ENCODE measurements at regions not wholly inside any gene's neighbourhood (a gene's known extent, or its start where the extent isn't known, plus 50 kb on each side); places are given as distances from the start of the nearest gene placed in this dataset.

- Histone ChIP-seq H3K36me3 (replicated peaks) (no peaks in the 10 kb centered on the region), H3K27ac (no peak overlapping the region), H3K27me3 (replicated peaks) (no peaks in the 10 kb centered on the region), H3K4me3 (ENCODE audit: low read depth, low read length) (no peak overlapping the region)
- in situ Hi-C loops (cut with HindIII; ENCODE audit: low pct_ligation_motif_present, low sequenced_read_pairs): no loop called here
- TF ChIP-seq CTCF (IDR thresholded peaks at IDR 0.05; ENCODE audit: low read depth, low read length, missing control alignments): no peak
- DNase-seq: no peak
These were observed 88.1 kb upstream of the THBS2 start for GRCh38 chr6:169341706-169342105.

- in situ Hi-C loops (cut with HindIII; ENCODE audit: low pct_ligation_motif_present, low sequenced_read_pairs): no loop called here
- Histone ChIP-seq H3K4me3 (ENCODE audit: low read depth, low read length) (no peak overlapping the region), H3K27ac (no peak overlapping the region), H3K27me3 (replicated peaks) (no peaks in the 10 kb centered on the region), H3K36me3 (replicated peaks) (no peaks in the 10 kb centered on the region)
- no peak for TF ChIP-seq CTCF (IDR thresholded peaks at IDR 0.05; ENCODE audit: low read depth, low read length, missing control alignments)
- no peak for DNase-seq
These were observed 87.4 kb upstream of the THBS2 start for GRCh38 chr6:169341065-169341464.

GRCh38 chr6:169340395-169340794 lies 86.7 kb upstream of the THBS2 start:
- in situ Hi-C loops (cut with HindIII; ENCODE audit: low pct_ligation_motif_present, low sequenced_read_pairs): no loop called here
- Histone ChIP-seq H3K4me3 (ENCODE audit: low read depth, low read length) (no peak overlapping the region), H3K36me3 (replicated peaks) (no peaks in the 10 kb centered on the region), H3K27me3 (replicated peaks) (no peaks in the 10 kb centered on the region), H3K27ac (no peak overlapping the region)
- no peak for TF ChIP-seq CTCF (IDR thresholded peaks at IDR 0.05; ENCODE audit: low read depth, low read length, missing control alignments)
- DNase-seq: no peak

- no peak for DNase-seq
- Histone ChIP-seq H3K27ac (no peak overlapping the region), H3K4me3 (ENCODE audit: low read depth, low read length) (no peak overlapping the region), H3K36me3 (replicated peaks) (no peaks in the 10 kb centered on the region), H3K27me3 (replicated peaks) (no peaks in the 10 kb centered on the region)
- no peak for TF ChIP-seq CTCF (IDR thresholded peaks at IDR 0.05; ENCODE audit: low read depth, low read length, missing control alignments)
- in situ Hi-C loops (cut with HindIII; ENCODE audit: low pct_ligation_motif_present, low sequenced_read_pairs): no loop called here
These were observed 86.2 kb upstream of the THBS2 start for GRCh38 chr6:169339731-169340309.

GRCh38 chr6:169339025-169339424 lies 85.4 kb upstream of the THBS2 start:
- no peak for DNase-seq
- TF ChIP-seq CTCF (IDR thresholded peaks at IDR 0.05; ENCODE audit: low read depth, low read length, missing control alignments): no peak
- Histone ChIP-seq H3K27ac (no peak overlapping the region), H3K36me3 (replicated peaks) (no peaks in the 10 kb centered on the region), H3K4me3 (ENCODE audit: low read depth, low read length) (no peak overlapping the region), H3K27me3 (replicated peaks) (no peaks in the 10 kb centered on the region)
- in situ Hi-C loops (cut with HindIII; ENCODE audit: low pct_ligation_motif_present, low sequenced_read_pairs): no loop called here

- Histone ChIP-seq H3K27me3 (replicated peaks) (no peaks in the 10 kb centered on the region), H3K4me3 (ENCODE audit: low read depth, low read length) (no peak overlapping the region), H3K27ac (no peak overlapping the region), H3K36me3 (replicated peaks) (no peaks in the 10 kb centered on the region)
- in situ Hi-C loops (cut with HindIII; ENCODE audit: low pct_ligation_motif_present, low sequenced_read_pairs): no loop called here
- DNase-seq: no peak
- TF ChIP-seq CTCF (IDR thresholded peaks at IDR 0.05; ENCODE audit: low read depth, low read length, missing control alignments): no peak
These were observed 84.3 kb upstream of the THBS2 start for GRCh38 chr6:169337886-169338445.

Measured in brain microvascular endothelial cell (primary cell).